Smooth muscle cell (in vitro differentiated cells): ENCODE measurements at regions not wholly inside any gene's neighbourhood (a gene's known extent, or its start where the extent isn't known, plus 50 kb on each side); places are given as distances from the start of the nearest gene placed in this dataset.

ENCODE experiments used
- DNase-seq: peaks from one replicate; lab custom pipeline; 2025; ENCODE audit not compliant: unreplicated experiment; lab: John Stamatoyannopoulos, UW
- H2AFZ ChIP-seq: fragments of 200-600 bp; sonication (generic); 2 replicates; pipeline ENCODE4 v1.6.0; 2016; ENCODE audit warnings: antibody characterized with exemption, low read depth, mild to moderate bottlenecking
- H3F3A ChIP-seq: fragments of 200-600 bp; sonication (generic); 2 replicates; pipeline ENCODE4 v1.6.0; 2017; ENCODE audit warnings: antibody characterized with exemption, low read depth
- H3K27ac ChIP-seq: fragments of 200-600 bp; sonication (generic); 2 replicates; pipeline ENCODE4 v1.5.1; 2016; ENCODE audit warnings: low read depth, mild to moderate bottlenecking
- H3K27me3 ChIP-seq: fragments of 200-600 bp; sonication (generic); 2 replicates; pipeline ENCODE4 v1.6.1; 2016; ENCODE audit warnings: low read depth, mild to moderate bottlenecking
- H3K36me3 ChIP-seq: fragments of 200-600 bp; sonication (generic); 2 replicates; pipeline ENCODE4 v1.5.1; 2016; ENCODE audit warnings: low read depth
- H3K4me1 ChIP-seq: fragments of 200-600 bp; sonication (generic); 2 replicates; pipeline ENCODE4 v1.5.1; 2016; ENCODE audit warnings: low read depth
- H3K4me2 ChIP-seq: fragments of 200-600 bp; sonication (generic); 2 replicates; pipeline ENCODE4 v1.6.0; 2016; ENCODE audit warnings: mild to moderate bottlenecking
- H3K4me3 ChIP-seq: fragments of 200-600 bp; sonication (generic); 2 replicates; pipeline ENCODE4 v1.5.1; 2016; ENCODE audit warnings: mild to moderate bottlenecking
- H3K79me2 ChIP-seq: fragments of 200-600 bp; sonication (generic); 2 replicates; pipeline ENCODE4 v1.6.0; 2016; ENCODE audit warnings: low read depth, mild to moderate bottlenecking
- H3K9ac ChIP-seq: fragments of 200-600 bp; sonication (generic); 2 replicates; pipeline ENCODE4 v1.6.0; 2016; ENCODE audit warnings: low read depth
- H3K9me3 ChIP-seq: fragments of 200-600 bp; sonication (generic); replicated peaks from 2 replicates; pipeline ENCODE4 v1.5.1; 2016; ENCODE audit warnings: low read depth
- H4K20me1 ChIP-seq: fragments of 200-600 bp; sonication (generic); 2 replicates; pipeline ENCODE4 v1.6.0; 2016; ENCODE audit warnings: low read depth
- CTCF ChIP-seq: fragments of 200-600 bp; sonication (generic); IDR thresholded peaks from 2 replicates; pipeline ENCODE4 v1.5.1; 2017; ENCODE audit warnings: borderline replicate concordance, mild to moderate bottlenecking, antibody characterized with exemption; ENCODE audit not compliant: insufficient read depth, poor library complexity, severe bottlenecking
- WGBS: methylation state at CpG from one replicate; pipeline ENCODE4 v1.1.7; 2016; ENCODE audit warnings: low lambda C conversion rate; 5-methylcytosine and 5-hydroxymethylcytosine counted together

GRCh38 chr9:13534006-13534405 lies 254.5 kb upstream of the MPDZ start:
- H3K27ac ChIP-seq = no peak overlapping the region
- no peaks in the 10 kb centered on the region for H3F3A ChIP-seq
- no peak overlapping the region for H3K9ac ChIP-seq
- H3K27me3 ChIP-seq = no peaks in the 10 kb centered on the region
- 88% methylated on average over 2 of the region's 2 CpGs for WGBS
- no peak overlapping the region for H2AFZ ChIP-seq
- H3K36me3 ChIP-seq = no peaks in the 10 kb centered on the region
- no peaks in the 10 kb centered on the region for H4K20me1 ChIP-seq
- no peak for DNase-seq
- H3K9me3 ChIP-seq = no peaks in the 10 kb centered on the region
- H3K4me1 ChIP-seq = no peaks in the 10 kb centered on the region
- H3K79me2 ChIP-seq = no peaks in the 10 kb centered on the region
- no peak overlapping the region for H3K4me3 ChIP-seq
- no peak overlapping the region for H3K4me2 ChIP-seq
- no peak for TF ChIP-seq CTCF

- Histone ChIP-seq H3K27me3 (no peaks in the 10 kb centered on the region), H3K9ac (no peak overlapping the region), H2AFZ (no peak overlapping the region), H3K9me3 (no peaks in the 10 kb centered on the region), H3K27ac (no peak overlapping the region), H3K4me1 (no peaks in the 10 kb centered on the region), H4K20me1 (no peaks in the 10 kb centered on the region), H3F3A (no peaks in the 10 kb centered on the region), H3K79me2 (no peaks in the 10 kb centered on the region), H3K4me3 (no peak overlapping the region), H3K4me2 (no peak overlapping the region), H3K36me3 (no peaks in the 10 kb centered on the region)
- 73% methylated on average over 2 of the region's 2 CpGs for WGBS
- DNase-seq = no peak
- no peak for TF ChIP-seq CTCF
Observed at GRCh38 chr9:13532407-13532806, 252.9 kb upstream of the MPDZ start.

GRCh38 chr9:13529321-13530104 lies 250.0 kb upstream of the MPDZ start:
- DNase-seq = no peak
- Histone ChIP-seq H3K36me3 (no peaks in the 10 kb centered on the region), H3K79me2 (no peaks in the 10 kb centered on the region), H3F3A (no peaks in the 10 kb centered on the region), H2AFZ (no peak overlapping the region), H4K20me1 (no peaks in the 10 kb centered on the region), H3K9ac (no peak overlapping the region), H3K4me3 (no peak overlapping the region), H3K27me3 (no peaks in the 10 kb centered on the region), H3K4me2 (no peak overlapping the region), H3K4me1 (no peaks in the 10 kb centered on the region), H3K27ac (no peak overlapping the region), H3K9me3 (no peaks in the 10 kb centered on the region)
- no peak for TF ChIP-seq CTCF
- WGBS = 78% methylated on average over 6 of the region's 6 CpGs

GRCh38 chr9:13524245-13524644 lies 244.8 kb upstream of the MPDZ start:
- TF ChIP-seq CTCF = no peak
- Histone ChIP-seq H3K9me3 (no peaks in the 10 kb centered on the region), H3K27ac (no peak overlapping the region), H3K4me1 (no peaks in the 10 kb centered on the region), H3K9ac (no peak overlapping the region), H3K36me3 (no peaks in the 10 kb centered on the region), H3K27me3 (no peaks in the 10 kb centered on the region), H3K4me3 (no peak overlapping the region), H3F3A (no peaks in the 10 kb centered on the region), H3K4me2 (no peak overlapping the region), H2AFZ (no peak overlapping the region), H4K20me1 (no peaks in the 10 kb centered on the region), H3K79me2 (no peaks in the 10 kb centered on the region)
- 86% methylated on average over 9 of the region's 9 CpGs for WGBS
- no peak for DNase-seq
